Activated CD4-positive, CD25-positive, alpha-beta regulatory T cell (primary cell): ENCODE measurements at regions not wholly inside any gene's neighbourhood (a gene's known extent, or its start where the extent isn't known, plus 50 kb on each side); places are given as distances from the start of the nearest gene placed in this dataset.

ENCODE experiments used
- DNase-seq, 4 experiments: peaks; one replicate each; lab custom pipeline; 2025; lab: John Stamatoyannopoulos, UW

- no peak for DNase-seq
These were observed 185.1 kb upstream of the CAMK1G start for GRCh38 chr1:209398313-209398991.

GRCh38 chr1:209399800-209400199 is 183.7 kb upstream of the CAMK1G start:
- no peak for DNase-seq

GRCh38 chr1:209400351-209401220 is 182.9 kb upstream of the CAMK1G start:
- no peak for DNase-seq

- DNase-seq = no peak
These were observed 180.8 kb upstream of the CAMK1G start for GRCh38 chr1:209402697-209403096.

GRCh38 chr1:209403921-209404320 is 179.6 kb upstream of the CAMK1G start:
- no peak for DNase-seq

GRCh38 chr1:209404577-209404976 is 178.9 kb upstream of the CAMK1G start:
- DNase-seq = no peak

- no peak for DNase-seq
These were observed 178.2 kb upstream of the CAMK1G start for GRCh38 chr1:209405183-209405814.

- no peak for DNase-seq
These were observed 177.3 kb upstream of the CAMK1G start for GRCh38 chr1:209406168-209406567.

- DNase-seq = no peak
These were observed 176.9 kb upstream of the CAMK1G start for GRCh38 chr1:209406595-209406994.

- no peak for DNase-seq
These were observed 173.7 kb upstream of the CAMK1G start for GRCh38 chr1:209409780-209410179.

GRCh38 chr1:209411491-209411929 is 172.0 kb upstream of the CAMK1G start:
- no peak for DNase-seq

- no peak for DNase-seq
These were observed 171.5 kb upstream of the CAMK1G start for GRCh38 chr1:209412036-209412435.

- DNase-seq = no peak
These were observed 170.9 kb upstream of the CAMK1G start for GRCh38 chr1:209412566-209412965.

GRCh38 chr1:209413062-209413461 is 170.5 kb upstream of the CAMK1G start:
- DNase-seq = no peak

GRCh38 chr1:209414803-209415329 is 168.6 kb upstream of the CAMK1G start:
- DNase-seq = no peak

GRCh38 chr1:209416039-209416438 is 167.5 kb upstream of the CAMK1G start:
- DNase-seq = no peak

- no peak for DNase-seq
These were observed 166.8 kb upstream of the CAMK1G start for GRCh38 chr1:209416716-209417115.

- DNase-seq = no peak
These were observed 165.8 kb upstream of the CAMK1G start for GRCh38 chr1:209417761-209418160.

- no peak for DNase-seq
These were observed 163.2 kb upstream of the CAMK1G start for GRCh38 chr1:209420276-209420675.

GRCh38 chr1:209421186-209421585 is 162.3 kb upstream of the CAMK1G start:
- DNase-seq = no peak

- DNase-seq = no peak
These were observed 161.4 kb upstream of the CAMK1G start for GRCh38 chr1:209421978-209422680.

GRCh38 chr1:209425959-209426358 is 157.6 kb upstream of the CAMK1G start:
- DNase-seq = no peak
